SK-N-MC (cell line): ENCODE measurements at regions not wholly inside any gene's neighbourhood (a gene's known extent, or its start where the extent isn't known, plus 50 kb on each side); places are given as distances from the start of the nearest gene placed in this dataset.

ENCODE experiments used
- DNase-seq: peaks from one replicate; pipeline ENCODE4 v3.0.0-alpha.2; 2011; ENCODE audit warnings: low read depth, low spot score
- H3K27ac ChIP-seq: fragments of 200-600 bp; sonication (generic); 2 replicates; pipeline ENCODE4 v1.5.1; 2016; ENCODE audit warnings: mixed run types
- H3K36me3 ChIP-seq: fragments of 200-600 bp; sonication (generic); 2 replicates; pipeline ENCODE4 v1.6.1; 2017; ENCODE audit warnings: antibody characterized with exemption, low read length, mixed read lengths; ENCODE audit not compliant: insufficient read depth
- H3K4me3 ChIP-seq: fragments of 200-600 bp; sonication (generic); 2 replicates; pipeline ENCODE4 v1.5.1; 2016
- H3K9ac ChIP-seq: fragments of 200-600 bp; sonication (generic); 2 replicates; pipeline ENCODE4 v1.8.0; 2017; ENCODE audit warnings: mixed run types, mixed read lengths; ENCODE audit not compliant: insufficient read length
- H3K9me3 ChIP-seq: fragments of 200-600 bp; sonication (generic); 2 replicates; pipeline ENCODE4 v1.6.1; 2017; ENCODE audit warnings: low read depth, mild to moderate bottlenecking, antibody characterized with exemption, low read length, moderate library complexity, mixed read lengths
- EZH2 ChIP-seq: fragments of 200-600 bp; sonication (generic); IDR thresholded peaks from one replicate; pipeline ENCODE4 v1.6.1; 2017; ENCODE audit warnings: antibody characterized with exemption
- FOXP2 ChIP-seq: optimal IDR thresholded peaks from 2 replicates; pipeline ENCODE3; 2011; ENCODE audit warnings: mild to moderate bottlenecking, moderate library complexity; ENCODE audit not compliant: insufficient read depth; ENCODE audit errors: extremely low read length, control extremely low read depth
- POLR2AphosphoS5 ChIP-seq: IDR thresholded peaks from 2 replicates; pipeline ENCODE4 v1.6.1; 2012; ENCODE audit warnings: mild to moderate bottlenecking, low read depth, low read length, borderline replicate concordance

DNA sequence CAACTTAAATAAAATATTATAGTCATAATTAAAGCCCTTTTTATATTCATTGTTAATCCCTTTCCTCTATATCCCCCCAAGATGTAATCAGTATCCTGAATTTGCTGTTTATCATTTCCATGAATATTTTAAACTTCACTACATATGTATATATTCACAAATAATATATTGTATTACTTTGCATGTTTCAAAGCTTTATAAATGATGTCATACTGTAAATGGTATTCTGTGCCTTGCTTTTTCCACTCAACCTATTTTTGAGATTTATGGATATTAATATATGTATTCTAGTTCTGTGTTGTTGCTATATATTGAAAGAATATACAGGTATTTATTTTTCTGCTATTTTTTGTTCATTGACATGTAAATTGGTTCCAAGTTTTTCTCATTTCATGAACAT is 173.1 kb downstream of the CCDC71L start:
- H3K9ac ChIP-seq, result no peak overlapping the region
- no peaks in the 10 kb centered on the region for H3K9me3 ChIP-seq
- no peak overlapping the region for H3K4me3 ChIP-seq
- no peak for TF ChIP-seq FOXP2
- DNase-seq, result no peak
- H3K36me3 ChIP-seq, result no peaks in the 10 kb centered on the region
- H3K27ac ChIP-seq, result no peak overlapping the region

DNA sequence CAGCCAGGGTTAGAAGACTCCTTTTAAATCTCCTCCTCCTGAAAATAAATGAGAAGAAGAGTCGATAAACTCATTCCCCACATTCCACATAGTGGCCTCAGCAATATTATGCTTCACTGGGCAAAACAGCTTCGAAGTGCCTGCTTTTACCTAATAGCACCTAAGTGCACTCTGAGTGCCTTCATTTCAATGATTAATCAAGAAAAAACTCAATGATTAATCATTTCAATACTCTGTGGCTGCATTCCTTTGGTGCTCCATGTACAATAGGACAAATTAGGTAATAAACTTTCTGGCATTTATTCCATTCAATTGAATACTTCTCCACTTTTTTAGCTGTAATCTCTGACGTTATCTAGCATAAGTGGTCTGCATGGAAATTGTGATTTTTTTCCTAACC is 174.6 kb downstream of the CCDC71L start:
- H3K9ac ChIP-seq, result no peak overlapping the region
- DNase-seq, result no peak

DNA sequence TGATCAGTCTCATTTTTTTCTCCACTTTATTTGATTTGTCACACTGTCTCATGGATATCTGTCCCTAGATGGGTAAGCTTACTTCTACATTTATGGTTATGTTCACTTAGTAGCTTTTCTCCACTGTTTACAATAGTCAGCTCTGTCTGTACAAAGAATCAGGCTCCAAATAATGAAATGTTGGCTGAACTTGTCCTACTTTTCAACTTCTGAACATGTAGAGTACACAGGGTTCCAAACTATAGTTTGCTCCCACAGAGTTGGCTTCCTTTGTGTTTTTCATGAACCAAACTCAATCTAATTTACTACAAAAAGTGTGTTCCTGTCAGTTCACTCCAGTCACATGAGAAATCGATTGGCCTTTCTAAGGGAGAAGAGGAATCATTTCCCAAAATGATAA is 175.0 kb downstream of the CCDC71L start:
- H3K36me3 ChIP-seq, result no peaks in the 10 kb centered on the region
- H3K9ac ChIP-seq, result no peak overlapping the region
- TF ChIP-seq POLR2AphosphoS5 (no peak), FOXP2 (no peak), EZH2 (no peak)
- no peaks in the 10 kb centered on the region for H3K9me3 ChIP-seq
- H3K4me3 ChIP-seq, result no peak overlapping the region
- H3K27ac ChIP-seq, result no peak overlapping the region
- no peak for DNase-seq

More for the DNA sequence above, 174.6 kb downstream of the CCDC71L start:
- no peak overlapping the region for H3K27ac ChIP-seq
- H3K36me3 ChIP-seq, result no peaks in the 10 kb centered on the region
- H3K9me3 ChIP-seq, result no peaks in the 10 kb centered on the region
- TF ChIP-seq POLR2AphosphoS5 (no peak), FOXP2 (no peak), EZH2 (no peak)
- no peak overlapping the region for H3K4me3 ChIP-seq

DNA sequence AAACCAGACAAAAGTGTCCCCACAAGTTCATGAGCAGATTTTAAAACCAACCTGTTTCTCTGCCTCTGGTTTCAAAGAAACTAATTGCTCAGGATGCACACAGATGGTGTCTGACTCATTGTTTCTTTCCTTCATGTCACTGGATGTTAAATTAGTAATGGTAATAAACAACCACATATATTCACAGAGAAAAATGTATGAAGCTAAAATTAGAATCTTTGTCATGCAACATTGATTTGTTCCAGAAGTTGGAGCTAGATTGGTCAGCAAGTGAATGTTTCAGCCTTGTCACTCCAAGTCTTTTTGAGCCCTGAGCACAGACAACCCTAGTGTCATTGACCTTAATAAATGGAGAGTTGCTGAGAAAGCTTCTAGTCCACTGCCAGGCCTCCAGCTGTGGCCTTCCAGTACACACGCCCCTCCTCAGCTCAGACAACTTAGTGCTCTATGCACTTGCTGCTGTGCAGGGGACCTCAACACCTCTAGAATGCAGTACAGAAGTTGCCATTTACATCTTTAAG is 175.9 kb downstream of the CCDC71L start:
- no peak overlapping the region for H3K9ac ChIP-seq
- no peak for DNase-seq
- no peak overlapping the region for H3K4me3 ChIP-seq
- no peaks in the 10 kb centered on the region for H3K9me3 ChIP-seq
- no peaks in the 10 kb centered on the region for H3K36me3 ChIP-seq
- no peak overlapping the region for H3K27ac ChIP-seq
- TF ChIP-seq POLR2AphosphoS5 (no peak), FOXP2 (no peak), EZH2 (no peak)

DNA sequence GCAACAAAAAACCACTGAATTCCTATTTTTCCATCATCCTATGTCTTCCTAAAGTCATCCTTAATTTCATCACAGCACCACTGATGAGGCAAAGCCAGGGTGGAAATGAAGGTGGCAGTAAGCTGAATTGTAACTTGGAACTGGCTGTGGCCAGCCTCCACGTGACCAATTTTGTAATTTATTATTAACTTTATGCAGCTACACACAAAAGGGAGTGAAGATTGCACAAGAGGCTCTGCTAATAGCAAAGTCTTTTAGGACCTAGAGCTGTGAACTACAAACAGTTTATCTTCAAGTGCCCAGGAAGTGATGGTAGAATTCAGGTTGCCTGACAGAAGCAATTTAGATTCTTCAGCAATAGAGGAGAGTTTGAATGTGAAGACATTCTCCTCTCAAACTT is 176.4 kb downstream of the CCDC71L start:
- no peaks in the 10 kb centered on the region for H3K36me3 ChIP-seq
- H3K4me3 ChIP-seq, result no peak overlapping the region
- H3K9me3 ChIP-seq, result no peaks in the 10 kb centered on the region
- TF ChIP-seq POLR2AphosphoS5 (no peak), FOXP2 (no peak), EZH2 (no peak)
- H3K9ac ChIP-seq, result no peak overlapping the region
- H3K27ac ChIP-seq, result no peak overlapping the region
- DNase-seq, result no peak

DNA sequence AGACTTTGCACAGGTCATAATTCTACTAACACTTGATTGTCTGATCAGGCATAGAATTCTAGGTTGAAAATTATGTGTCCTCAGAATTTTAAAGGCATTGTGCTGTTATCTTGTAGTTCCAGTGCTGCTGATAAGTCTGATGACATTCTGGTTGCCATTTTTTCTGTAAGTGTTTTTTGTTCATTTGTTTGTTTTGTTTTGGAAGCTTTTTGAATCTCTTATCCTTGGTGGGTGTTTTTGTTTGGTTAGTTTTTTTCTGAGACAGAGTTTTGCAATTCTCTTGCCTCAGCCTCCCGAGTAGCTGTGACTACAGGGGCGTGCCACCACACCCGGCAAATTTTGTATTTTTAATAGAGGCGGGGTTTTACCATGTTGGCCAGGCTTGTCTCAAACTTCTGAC is 178.9 kb downstream of the CCDC71L start:
- Histone ChIP-seq H3K9me3 (no peaks in the 10 kb centered on the region), H3K9ac (no peak overlapping the region), H3K36me3 (no peaks in the 10 kb centered on the region), H3K27ac (no peak overlapping the region), H3K4me3 (no peak overlapping the region)
- no peak for DNase-seq
- no peak for TF ChIP-seq POLR2AphosphoS5
- TF ChIP-seq EZH2, result no peak
- TF ChIP-seq FOXP2, result no peak

DNA sequence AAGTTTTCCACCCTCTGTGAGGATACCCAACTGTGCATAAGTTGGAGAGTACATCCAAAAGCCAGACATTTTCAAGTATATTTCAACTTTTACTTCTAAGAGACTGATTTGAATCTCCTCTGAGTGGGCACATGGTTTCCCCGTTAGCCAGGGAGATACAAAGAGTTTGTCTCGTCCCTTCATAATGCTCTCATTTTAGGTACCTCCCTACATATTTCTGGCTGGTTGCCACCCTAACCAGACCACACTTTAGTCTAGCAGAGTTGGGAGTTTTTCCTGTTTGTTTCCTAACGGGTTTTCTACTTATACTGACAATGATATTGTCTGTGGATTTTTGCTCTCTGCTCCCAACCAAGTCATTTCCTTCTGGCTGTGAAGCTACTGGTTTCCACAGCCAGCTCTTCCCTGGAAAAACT is 180.3 kb downstream of the CCDC71L start:
- TF ChIP-seq FOXP2, result no peak
- TF ChIP-seq EZH2, result no peak
- no peak for TF ChIP-seq POLR2AphosphoS5
- no peaks in the 10 kb centered on the region for H3K9me3 ChIP-seq
- no peak overlapping the region for H3K27ac ChIP-seq
- no peak overlapping the region for H3K9ac ChIP-seq
- DNase-seq, result no peak
- no peaks in the 10 kb centered on the region for H3K36me3 ChIP-seq
- no peak overlapping the region for H3K4me3 ChIP-seq

DNA sequence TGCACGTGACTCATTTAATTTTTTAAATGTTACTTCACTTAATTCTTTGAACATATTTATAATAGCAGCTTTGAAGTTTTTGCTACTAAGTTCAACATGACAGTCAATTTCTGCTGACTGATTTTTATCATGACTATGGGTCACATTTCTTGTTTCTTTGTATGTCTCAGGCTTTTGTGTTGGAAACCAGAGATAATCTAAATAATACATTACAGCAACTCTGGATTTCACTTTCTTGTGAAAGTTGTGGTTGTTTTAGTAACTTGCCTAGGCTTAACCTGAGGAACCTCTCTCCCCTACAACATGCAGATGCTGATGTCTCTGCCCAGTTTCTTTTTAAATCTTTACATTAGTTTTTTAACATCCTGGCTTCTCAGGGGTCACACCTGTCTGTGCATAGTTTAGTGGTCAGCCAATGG is 180.8 kb downstream of the CCDC71L start:
- H3K36me3 ChIP-seq, result no peaks in the 10 kb centered on the region
- H3K4me3 ChIP-seq, result no peak overlapping the region
- DNase-seq, result no peak
- no peaks in the 10 kb centered on the region for H3K9me3 ChIP-seq
- H3K9ac ChIP-seq, result no peak overlapping the region
- no peak for TF ChIP-seq POLR2AphosphoS5
- no peak for TF ChIP-seq EZH2
- TF ChIP-seq FOXP2, result no peak
- H3K27ac ChIP-seq, result no peak overlapping the region

DNA sequence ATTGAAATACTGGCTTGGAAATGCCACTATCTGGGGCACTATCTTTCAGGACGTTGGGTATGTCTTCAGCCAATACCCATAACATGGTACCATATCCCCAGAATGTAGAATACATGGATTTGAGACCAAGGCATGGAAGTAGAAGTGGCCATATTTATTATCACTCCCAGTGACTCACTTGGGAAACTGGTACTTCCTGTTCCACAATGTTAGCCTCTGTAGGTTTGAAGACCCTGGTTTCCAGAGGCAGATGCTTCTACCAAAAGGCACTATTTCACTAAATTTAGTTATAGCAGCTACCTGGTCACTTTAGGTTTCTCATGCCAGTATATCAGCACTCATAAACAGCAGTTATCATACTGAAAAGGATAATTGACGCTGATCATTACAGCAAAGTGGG is 184.2 kb downstream of the CCDC71L start:
- no peak overlapping the region for H3K27ac ChIP-seq
- no peak overlapping the region for H3K9ac ChIP-seq
- no peaks in the 10 kb centered on the region for H3K9me3 ChIP-seq
- no peak for DNase-seq
- H3K36me3 ChIP-seq, result no peaks in the 10 kb centered on the region
- no peak overlapping the region for H3K4me3 ChIP-seq
- TF ChIP-seq POLR2AphosphoS5 (no peak), EZH2 (no peak), FOXP2 (no peak)
